K562 (cell line): ENCODE measurements at regions not wholly inside any gene's neighbourhood (a gene's known extent, or its start where the extent isn't known, plus 50 kb on each side); places are given as distances from the start of the nearest gene placed in this dataset.

Experiments used
- ATAC-seq: fragments of 200-7000 bp; cut with Tn5 transposase; 3 replicates; pipeline ENCODE4 v1.9.1; 2020; ENCODE audit warnings: moderate library complexity
- BruUV-seq: library from RNA; stranded (reverse); fragments of 400-500 nt; replicated peaks from 2 replicates; lab custom pipeline; 2021; lab: Mats Ljungman, UMichigan
- CTCF ChIA-PET: fragments of 300-600 bp; formaldehyde crosslinking; extraction: SDS; loops from one replicate; lab custom pipeline; 2021; ENCODE audit warnings: low intra/inter-chr PET ratio; lab: Yijun Ruan, JAX
- POLR2A ChIA-PET: fragments of 300-600, 350-650 bp; sonication (Branson Sonifier 250); formaldehyde crosslinking; extraction: SDS; loops from one replicate; lab custom pipeline; 2021; ENCODE audit warnings: antibody characterized with exemption, inconsistent platforms; lab: Yijun Ruan, JAX
- DNase-seq, 4 experiments: peaks; one replicate each; pipeline versions ENCODE4 v3.0.0 to v3.0.0-alpha.2; 2011 to 2018; ENCODE audit warnings: low spot score in 3 of 4, mixed read lengths in 3 of 4; ENCODE audit errors: extremely low read depth in 1 of 4
- FAIRE-seq: peaks from 2 replicates; lab custom pipeline; 2011; peaks lifted over from hg19 to GRCh38; lab: Jason Lieb, UNC
- H2AFZ ChIP-seq: 2 replicates; pipeline ENCODE4 v1.6.0; 2011; ENCODE audit warnings: low read depth, low read length, control low read depth, inconsistent platforms
- H3K27ac ChIP-seq: fragments of 200-600 bp; 3 replicates; pipeline ENCODE4 v1.8.0; 2011; ENCODE audit warnings: low read depth, mild to moderate bottlenecking, control low read depth, inconsistent platforms, low read length, moderate library complexity, mixed read lengths; ENCODE audit errors: extremely low read depth
- H3K27me3 ChIP-seq, 2 experiments: fragments of 300-600 bp in 1 of 2; 2 replicates in 1 of 2; 3 replicates in 1 of 2; pipeline versions ENCODE4 v1.6.0 to v1.8.0; 2011; ENCODE audit warnings: inconsistent platforms in 2 of 2, low read length in 2 of 2, mild to moderate bottlenecking in 1 of 2, mixed read lengths in 1 of 2, moderate library complexity in 1 of 2; ENCODE audit not compliant: control insufficient read depth in 2 of 2, insufficient read depth in 2 of 2
- H3K36me3 ChIP-seq: fragments of 300-600 bp; 3 replicates; pipeline ENCODE4 v1.8.0; 2011; ENCODE audit warnings: mild to moderate bottlenecking, low read length, inconsistent platforms; ENCODE audit not compliant: control insufficient read depth, insufficient read depth
- H3K4me1 ChIP-seq, 2 experiments: fragments of 200-600 bp in 1 of 2; replicated peaks in 1 of 2; 2 replicates in 1 of 2; 3 replicates in 1 of 2; pipeline versions ENCODE4 v1.5.1 to v1.8.0; 2011; ENCODE audit warnings: inconsistent platforms in 2 of 2, low read length in 2 of 2, mild to moderate bottlenecking in 1 of 2, mixed read lengths in 1 of 2, moderate library complexity in 1 of 2; ENCODE audit not compliant: control insufficient read depth in 2 of 2, insufficient read depth in 2 of 2
- H3K4me2 ChIP-seq: 2 replicates; pipeline ENCODE4 v1.6.1; 2011; ENCODE audit warnings: low read length, control low read depth, inconsistent platforms, mixed read lengths; ENCODE audit not compliant: insufficient read depth
- H3K4me3 ChIP-seq: fragments of 200-600 bp; sonication (generic), shearing (Covaris generic); 2 replicates; pipeline ENCODE4 v1.5.1; 2016; ENCODE audit warnings: control low read depth, inconsistent platforms
- H3K79me2 ChIP-seq: fragments of 200-600 bp; 3 replicates; pipeline ENCODE4 v1.8.0; 2011; ENCODE audit warnings: low read length, inconsistent platforms; ENCODE audit not compliant: control insufficient read depth, insufficient read depth
- H3K9ac ChIP-seq, 2 experiments: 2 replicates each; pipeline versions ENCODE4 v1.6.0 to v1.6.1; 2011; ENCODE audit warnings: low read depth in 2 of 2, low read length in 2 of 2, control low read depth in 1 of 2, inconsistent platforms in 1 of 2, mild to moderate bottlenecking in 1 of 2, mixed read lengths in 1 of 2; ENCODE audit not compliant: insufficient read depth in 1 of 2
- H3K9me1 ChIP-seq: one replicate; pipeline ENCODE4 v1.6.0; 2011; ENCODE audit warnings: inconsistent platforms, mild to moderate bottlenecking, low read length, moderate library complexity; ENCODE audit not compliant: control insufficient read depth, insufficient read depth
- H3K9me3 ChIP-seq: replicated peaks from 2 replicates; pipeline ENCODE4 v1.5.1; 2011; ENCODE audit warnings: low read depth, low read length, inconsistent platforms; ENCODE audit not compliant: control insufficient read depth, insufficient read depth
- H4K20me1 ChIP-seq: replicated peaks from 2 replicates; pipeline ENCODE4 v1.6.1; 2011; ENCODE audit warnings: low read length, inconsistent platforms, mixed read lengths; ENCODE audit not compliant: control insufficient read depth, insufficient read depth
- HMGN3 ChIP-seq: IDR thresholded peaks from 2 replicates; pipeline ENCODE4 v1.6.1; 2011; ENCODE audit warnings: borderline replicate concordance, low read depth, mild to moderate bottlenecking, mixed read lengths, low read length; ENCODE audit not compliant: insufficient read length; ENCODE audit errors: extremely low read depth
- WGBS: fragments of 100-300 bp; shearing (Covaris generic); methylation state at CpG from one replicate; pipeline ENCODE4 v1.1.6; 2016; ENCODE audit warnings: low coverage, mixed read lengths; ENCODE audit not compliant: insufficient coverage; ENCODE audit errors: missing lambda C conversion rate; 5-methylcytosine and 5-hydroxymethylcytosine counted together
- in situ Hi-C: fragments of 300-500 bp; cut with MboI; formaldehyde crosslinking; loops from 4 replicates; pipeline ENCODE4 v1.15.0; 2018; ENCODE audit warnings: inconsistent platforms, mixed read lengths
- intact Hi-C: fragments of 100-400 bp; cut with micrococcal nuclease; formaldehyde crosslinking; loops from 2 replicates; pipeline ENCODE4 v1.14.2; 2022
- TF ChIP-seq, protein P1 (sequence below): sonication (generic); formaldehyde crosslinking; IDR thresholded peaks from 2 replicates; pipeline ENCODE4 v1.8.0; 2022; ENCODE audit warnings: mild to moderate bottlenecking, missing genetic modification reagents
- TF ChIP-seq, protein P2 (sequence below): sonication (generic); formaldehyde crosslinking; IDR thresholded peaks from 2 replicates; pipeline ENCODE4 v1.8.1; 2023; ENCODE audit warnings: mild to moderate bottlenecking, missing genetic modification reagents

- Histone ChIP-seq H2AFZ (no peak overlapping the region), H3K9ac (no peak overlapping the region), H3K9me3 (no peaks in the 10 kb centered on the region; the same call in 1 of the 2 replicates), H3K36me3 (no peaks in the 10 kb centered on the region), H3K27me3 (no peaks in the 10 kb centered on the region), H3K4me3 (no peak overlapping the region), H3K27ac (no peak overlapping the region), H3K79me2 (no peaks in the 10 kb centered on the region), H3K4me2 (no peak overlapping the region), H3K4me1 (no peaks in the 10 kb centered on the region), H4K20me1 (no peaks in the 10 kb centered on the region), H3K9me1 (no peaks in the 10 kb centered on the region)
- DNase-seq (no peak), FAIRE-seq (no peak), ATAC-seq (no peak)
- no TSS peak for BruUV-seq
- intact Hi-C loops: no loop called here
- ChIA-PET CTCF (no interaction called here), POLR2A (no interaction called here)
- in situ Hi-C loops: no loop called here
- TF ChIP-seq, protein P1, sequence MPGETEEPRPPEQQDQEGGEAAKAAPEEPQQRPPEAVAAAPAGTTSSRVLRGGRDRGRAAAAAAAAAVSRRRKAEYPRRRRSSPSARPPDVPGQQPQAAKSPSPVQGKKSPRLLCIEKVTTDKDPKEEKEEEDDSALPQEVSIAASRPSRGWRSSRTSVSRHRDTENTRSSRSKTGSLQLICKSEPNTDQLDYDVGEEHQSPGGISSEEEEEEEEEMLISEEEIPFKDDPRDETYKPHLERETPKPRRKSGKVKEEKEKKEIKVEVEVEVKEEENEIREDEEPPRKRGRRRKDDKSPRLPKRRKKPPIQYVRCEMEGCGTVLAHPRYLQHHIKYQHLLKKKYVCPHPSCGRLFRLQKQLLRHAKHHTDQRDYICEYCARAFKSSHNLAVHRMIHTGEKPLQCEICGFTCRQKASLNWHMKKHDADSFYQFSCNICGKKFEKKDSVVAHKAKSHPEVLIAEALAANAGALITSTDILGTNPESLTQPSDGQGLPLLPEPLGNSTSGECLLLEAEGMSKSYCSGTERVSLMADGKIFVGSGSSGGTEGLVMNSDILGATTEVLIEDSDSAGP (CRISPR knock-in tag): no peak
Observed at GRCh38 chr7:88477976-88478375, 171.3 kb upstream of the STEAP4 start.

GRCh38 chr7:88465600-88465999 lies 158.9 kb upstream of the STEAP4 start:
- DNase-seq: no peak
- no TSS peak for BruUV-seq
- Histone ChIP-seq H3K4me1 (no peaks in the 10 kb centered on the region), H3K4me3 (no peak overlapping the region), H2AFZ (no peak overlapping the region), H3K9ac (no peak overlapping the region), H4K20me1 (no peaks in the 10 kb centered on the region), H3K9me3 (no peaks in the 10 kb centered on the region), H3K4me2 (no peak overlapping the region), H3K36me3 (no peaks in the 10 kb centered on the region), H3K79me2 (no peaks in the 10 kb centered on the region), H3K27me3 (no peaks in the 10 kb centered on the region)
- ChIA-PET POLR2A (no interaction called here), CTCF (no interaction called here)
- WGBS: 0% methylated on average over 4 of the region's 4 CpGs
- no peak for ATAC-seq
- intact Hi-C loops: no loop called here
- FAIRE-seq: no peak
- TF ChIP-seq HMGN3: no peak
- TF ChIP-seq, protein P2, sequence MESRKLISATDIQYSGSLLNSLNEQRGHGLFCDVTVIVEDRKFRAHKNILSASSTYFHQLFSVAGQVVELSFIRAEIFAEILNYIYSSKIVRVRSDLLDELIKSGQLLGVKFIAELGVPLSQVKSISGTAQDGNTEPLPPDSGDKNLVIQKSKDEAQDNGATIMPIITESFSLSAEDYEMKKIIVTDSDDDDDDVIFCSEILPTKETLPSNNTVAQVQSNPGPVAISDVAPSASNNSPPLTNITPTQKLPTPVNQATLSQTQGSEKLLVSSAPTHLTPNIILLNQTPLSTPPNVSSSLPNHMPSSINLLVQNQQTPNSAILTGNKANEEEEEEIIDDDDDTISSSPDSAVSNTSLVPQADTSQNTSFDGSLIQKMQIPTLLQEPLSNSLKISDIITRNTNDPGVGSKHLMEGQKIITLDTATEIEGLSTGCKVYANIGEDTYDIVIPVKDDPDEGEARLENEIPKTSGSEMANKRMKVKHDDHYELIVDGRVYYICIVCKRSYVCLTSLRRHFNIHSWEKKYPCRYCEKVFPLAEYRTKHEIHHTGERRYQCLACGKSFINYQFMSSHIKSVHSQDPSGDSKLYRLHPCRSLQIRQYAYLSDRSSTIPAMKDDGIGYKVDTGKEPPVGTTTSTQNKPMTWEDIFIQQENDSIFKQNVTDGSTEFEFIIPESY (CRISPR knock-in tag): no peak
- TF ChIP-seq, all 486 proteins: peak for 0
- in situ Hi-C loops: no loop called here
- Histone ChIP-seq H3K9me1 (no peaks in the 10 kb centered on the region), H3K27ac (no peak overlapping the region)
